ENCODE measurements at regions not wholly inside any gene's neighbourhood (a gene's known extent, or its start where the extent isn't known, plus 50 kb on each side); places are given as distances from the start of the nearest gene placed in this dataset.

DNA sequence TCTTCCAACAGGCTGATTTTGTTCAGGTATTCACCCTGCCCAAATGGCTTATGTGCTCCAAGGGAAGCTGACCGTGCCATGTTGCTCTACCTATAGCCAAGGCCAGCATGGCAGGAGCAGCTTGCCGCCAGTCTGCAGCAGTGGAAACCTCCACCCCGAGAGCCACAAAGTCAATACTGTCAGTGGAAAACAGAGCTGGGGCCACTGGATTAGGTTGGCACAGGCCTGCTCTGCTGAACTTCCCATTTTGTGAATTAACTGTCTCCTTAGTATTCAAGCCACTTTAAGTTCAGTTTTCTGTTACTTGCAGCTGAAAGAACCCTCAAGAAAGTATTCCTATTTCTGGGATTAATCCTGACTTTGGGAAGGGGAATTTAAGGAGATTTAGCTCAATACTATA, 63.8 kb upstream of the XCR1 start:
- Histone ChIP-seq H3K4me3 (ENCODE audit: low read length) (no peak overlapping the region), H3K27me3 (ENCODE audit: control insufficient read depth, insufficient read depth, low read length) (no peaks in the 10 kb centered on the region), H3K9me3 (ENCODE audit: control insufficient read depth, insufficient read depth, low read length) (no peaks in the 10 kb centered on the region), H3K27ac (ENCODE audit: low read length) (no peak overlapping the region), H3K4me1 (ENCODE audit: control insufficient read depth, insufficient read depth, low read length) (no peaks in the 10 kb centered on the region), H3K36me3 (ENCODE audit: control insufficient read depth, insufficient read depth, low read length) (no peaks in the 10 kb centered on the region)
- no CpG with 5 or more reads among the region's 3 CpGs for WGBS (ENCODE audit: insufficient coverage, insufficient read length)
- no peak for DNase-seq (ENCODE audit: low read depth, low spot score)

GRCh38 chr3:46090161-46090591, 62.9 kb upstream of the XCR1 start:
- no peaks in the 10 kb centered on the region for H3K36me3 ChIP-seq (ENCODE audit: control insufficient read depth, insufficient read depth, low read length)
- H3K27me3 ChIP-seq (ENCODE audit: control insufficient read depth, insufficient read depth, low read length) = no peaks in the 10 kb centered on the region
- H3K4me1 ChIP-seq (ENCODE audit: control insufficient read depth, insufficient read depth, low read length) = no peaks in the 10 kb centered on the region
- H3K4me3 ChIP-seq (ENCODE audit: low read length) = no peak overlapping the region
- no peak overlapping the region for H3K27ac ChIP-seq (ENCODE audit: low read length)
- WGBS (ENCODE audit: insufficient coverage, insufficient read length) = no CpG with 5 or more reads among the region's 4 CpGs
- no peak for DNase-seq (ENCODE audit: low read depth, low spot score)
- no peaks in the 10 kb centered on the region for H3K9me3 ChIP-seq (ENCODE audit: control insufficient read depth, insufficient read depth, low read length)

GRCh38 chr3:46089237-46090011, 62.1 kb upstream of the XCR1 start:
- H3K27me3 ChIP-seq (ENCODE audit: control insufficient read depth, insufficient read depth, low read length) = no peaks in the 10 kb centered on the region
- H3K4me1 ChIP-seq (ENCODE audit: control insufficient read depth, insufficient read depth, low read length) = no peaks in the 10 kb centered on the region
- H3K9me3 ChIP-seq (ENCODE audit: control insufficient read depth, insufficient read depth, low read length) = no peaks in the 10 kb centered on the region
- WGBS (ENCODE audit: insufficient coverage, insufficient read length) = no CpG with 5 or more reads among the region's 5 CpGs
- H3K27ac ChIP-seq (ENCODE audit: low read length) = no peak overlapping the region
- H3K4me3 ChIP-seq (ENCODE audit: low read length) = no peak overlapping the region
- no peaks in the 10 kb centered on the region for H3K36me3 ChIP-seq (ENCODE audit: control insufficient read depth, insufficient read depth, low read length)
- DNase-seq (ENCODE audit: low read depth, low spot score) = no peak

GRCh38 chr3:46087871-46088270, 60.6 kb upstream of the XCR1 start:
- Histone ChIP-seq H3K4me3 (ENCODE audit: low read length) (no peak overlapping the region), H3K4me1 (ENCODE audit: control insufficient read depth, insufficient read depth, low read length) (no peaks in the 10 kb centered on the region), H3K27me3 (ENCODE audit: control insufficient read depth, insufficient read depth, low read length) (no peaks in the 10 kb centered on the region), H3K9me3 (ENCODE audit: control insufficient read depth, insufficient read depth, low read length) (no peaks in the 10 kb centered on the region), H3K27ac (ENCODE audit: low read length) (no peak overlapping the region), H3K36me3 (ENCODE audit: control insufficient read depth, insufficient read depth, low read length) (no peaks in the 10 kb centered on the region)
- no CpG with 5 or more reads among the region's 3 CpGs for WGBS (ENCODE audit: insufficient coverage, insufficient read length)
- DNase-seq (ENCODE audit: low read depth, low spot score) = no peak

DNA sequence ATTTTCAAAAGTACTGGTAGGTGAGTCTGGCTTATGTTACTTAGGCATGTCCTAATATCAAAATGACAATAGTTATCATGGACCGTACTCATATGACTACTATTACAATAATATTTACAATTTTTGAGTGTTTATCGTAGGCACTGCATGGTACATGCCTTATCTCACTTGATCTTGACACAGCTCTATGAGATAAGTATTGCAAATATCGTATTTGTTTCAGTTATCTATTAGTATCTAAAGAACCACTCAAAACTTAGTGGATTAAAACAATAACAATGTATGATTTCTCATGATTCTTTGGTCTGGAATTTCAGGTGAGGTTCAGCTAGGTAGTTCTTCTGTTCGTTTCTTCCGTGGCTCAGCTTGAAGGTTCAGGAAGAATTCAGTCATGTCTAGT, 59.7 kb upstream of the XCR1 start:
- DNase-seq (ENCODE audit: low read depth, low spot score) = no peak
- Histone ChIP-seq H3K4me3 (ENCODE audit: low read length) (no peak overlapping the region), H3K27ac (ENCODE audit: low read length) (no peak overlapping the region), H3K9me3 (ENCODE audit: control insufficient read depth, insufficient read depth, low read length) (no peaks in the 10 kb centered on the region), H3K36me3 (ENCODE audit: control insufficient read depth, insufficient read depth, low read length) (no peaks in the 10 kb centered on the region), H3K27me3 (ENCODE audit: control insufficient read depth, insufficient read depth, low read length) (no peaks in the 10 kb centered on the region), H3K4me1 (ENCODE audit: control insufficient read depth, insufficient read depth, low read length) (no peaks in the 10 kb centered on the region)
- no CpG with 5 or more reads among the region's 5 CpGs for WGBS (ENCODE audit: insufficient coverage, insufficient read length)

GRCh38 chr3:46086083-46086437, 58.8 kb upstream of the XCR1 start:
- no peaks in the 10 kb centered on the region for H3K4me1 ChIP-seq (ENCODE audit: control insufficient read depth, insufficient read depth, low read length)
- H3K9me3 ChIP-seq (ENCODE audit: control insufficient read depth, insufficient read depth, low read length) = no peaks in the 10 kb centered on the region
- no peak for DNase-seq (ENCODE audit: low read depth, low spot score)
- WGBS (ENCODE audit: insufficient coverage, insufficient read length) = no CpG with 5 or more reads among the region's 4 CpGs
- no peak overlapping the region for H3K4me3 ChIP-seq (ENCODE audit: low read length)
- H3K27ac ChIP-seq (ENCODE audit: low read length) = no peak overlapping the region
- no peaks in the 10 kb centered on the region for H3K27me3 ChIP-seq (ENCODE audit: control insufficient read depth, insufficient read depth, low read length)
- H3K36me3 ChIP-seq (ENCODE audit: control insufficient read depth, insufficient read depth, low read length) = no peaks in the 10 kb centered on the region

- no peak overlapping the region for H3K27ac ChIP-seq (ENCODE audit: low read length)
- WGBS (ENCODE audit: insufficient coverage, insufficient read length) = no CpG with 5 or more reads among the region's 3 CpGs
- no peaks in the 10 kb centered on the region for H3K36me3 ChIP-seq (ENCODE audit: control insufficient read depth, insufficient read depth, low read length)
- H3K27me3 ChIP-seq (ENCODE audit: control insufficient read depth, insufficient read depth, low read length) = no peaks in the 10 kb centered on the region
- H3K4me1 ChIP-seq (ENCODE audit: control insufficient read depth, insufficient read depth, low read length) = no peaks in the 10 kb centered on the region
- no peaks in the 10 kb centered on the region for H3K9me3 ChIP-seq (ENCODE audit: control insufficient read depth, insufficient read depth, low read length)
- no peak for DNase-seq (ENCODE audit: low read depth, low spot score)
- H3K4me3 ChIP-seq (ENCODE audit: low read length) = no peak overlapping the region
These were observed 58.3 kb upstream of the XCR1 start for GRCh38 chr3:46085421-46086082.

GRCh38 chr3:46083956-46084355, 56.7 kb upstream of the XCR1 start:
- H3K27ac ChIP-seq (ENCODE audit: low read length) = no peak overlapping the region
- no CpG with 5 or more reads among the region's 1 CpG for WGBS (ENCODE audit: insufficient coverage, insufficient read length)
- H3K4me1 ChIP-seq (ENCODE audit: control insufficient read depth, insufficient read depth, low read length) = no peaks in the 10 kb centered on the region

GRCh38 chr3:46082849-46083248, 55.6 kb upstream of the XCR1 start:
- Histone ChIP-seq H3K9me3 (ENCODE audit: control insufficient read depth, insufficient read depth, low read length) (no peaks in the 10 kb centered on the region), H3K4me3 (ENCODE audit: low read length) (no peak overlapping the region), H3K27ac (ENCODE audit: low read length) (no peak overlapping the region), H3K4me1 (ENCODE audit: control insufficient read depth, insufficient read depth, low read length) (no peaks in the 10 kb centered on the region), H3K36me3 (ENCODE audit: control insufficient read depth, insufficient read depth, low read length) (no peaks in the 10 kb centered on the region), H3K27me3 (ENCODE audit: control insufficient read depth, insufficient read depth, low read length) (no peaks in the 10 kb centered on the region)
- DNase-seq (ENCODE audit: low read depth, low spot score) = no peak
- no CpG with 5 or more reads among the region's 1 CpG for WGBS (ENCODE audit: insufficient coverage, insufficient read length)

More at GRCh38 chr3:46083956-46084355, 56.7 kb upstream of the XCR1 start:
- no peaks in the 10 kb centered on the region for H3K36me3 ChIP-seq (ENCODE audit: control insufficient read depth, insufficient read depth, low read length)
- H3K27me3 ChIP-seq (ENCODE audit: control insufficient read depth, insufficient read depth, low read length) = no peaks in the 10 kb centered on the region
- no peak overlapping the region for H3K4me3 ChIP-seq (ENCODE audit: low read length)
- no peak for DNase-seq (ENCODE audit: low read depth, low spot score)
- no peaks in the 10 kb centered on the region for H3K9me3 ChIP-seq (ENCODE audit: control insufficient read depth, insufficient read depth, low read length)

GRCh38 chr3:46082021-46082420, 54.7 kb upstream of the XCR1 start:
- Histone ChIP-seq H3K27me3 (ENCODE audit: control insufficient read depth, insufficient read depth, low read length) (no peaks in the 10 kb centered on the region), H3K9me3 (ENCODE audit: control insufficient read depth, insufficient read depth, low read length) (peaks cover 1% of the 10 kb centered on the region), H3K4me3 (ENCODE audit: low read length) (no peak overlapping the region), H3K36me3 (ENCODE audit: control insufficient read depth, insufficient read depth, low read length) (no peaks in the 10 kb centered on the region), H3K4me1 (ENCODE audit: control insufficient read depth, insufficient read depth, low read length) (no peaks in the 10 kb centered on the region), H3K27ac (ENCODE audit: low read length) (no peak overlapping the region)
- WGBS (ENCODE audit: insufficient coverage, insufficient read length) = no CpG with 5 or more reads among the region's 2 CpGs
- DNase-seq (ENCODE audit: low read depth, low spot score) = no peak

DNA sequence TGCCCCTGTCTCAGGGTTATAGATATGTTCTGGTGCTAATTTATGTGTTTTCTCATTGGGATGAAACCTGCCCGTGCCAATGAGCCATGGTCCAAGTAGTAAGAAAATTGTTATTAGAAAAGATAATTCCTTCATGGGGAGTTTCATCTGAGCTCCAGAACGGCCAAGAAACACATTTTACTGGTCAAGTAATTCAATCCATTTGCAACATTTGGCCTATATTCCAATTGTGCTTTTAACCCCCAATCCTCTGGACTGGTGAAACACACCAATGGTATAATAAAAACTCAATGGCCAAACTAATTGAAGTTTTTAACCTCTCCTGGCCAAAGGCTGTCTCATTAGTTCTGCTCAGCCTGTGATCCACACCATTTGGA, 53.7 kb upstream of the XCR1 start:
- no peak for DNase-seq (ENCODE audit: low read depth, low spot score)
- H3K36me3 ChIP-seq (ENCODE audit: control insufficient read depth, insufficient read depth, low read length) = no peaks in the 10 kb centered on the region
- WGBS (ENCODE audit: insufficient coverage, insufficient read length) = no CpG with 5 or more reads among the region's 2 CpGs

More for the DNA sequence above, 53.7 kb upstream of the XCR1 start:
- H3K27me3 ChIP-seq (ENCODE audit: control insufficient read depth, insufficient read depth, low read length) = no peaks in the 10 kb centered on the region
- H3K4me1 ChIP-seq (ENCODE audit: control insufficient read depth, insufficient read depth, low read length) = no peaks in the 10 kb centered on the region
- no peak overlapping the region for H3K27ac ChIP-seq (ENCODE audit: low read length)
- H3K9me3 ChIP-seq (ENCODE audit: control insufficient read depth, insufficient read depth, low read length) = peaks cover 2% of the 10 kb centered on the region
- H3K4me3 ChIP-seq (ENCODE audit: low read length) = no peak overlapping the region

All from iPS DF 6.9 (cell line).